G401.6 (cell line): ENCODE measurements at regions not wholly inside any gene's neighbourhood (a gene's known extent, or its start where the extent isn't known, plus 50 kb on each side); places are given as distances from the start of the nearest gene placed in this dataset.
A peak's percentile ranks its signal among the peaks of the same experiment; 100 is the strongest.

Experiments
- FAIRE-seq: peaks from 2 replicates; lab custom pipeline; 2012; peaks lifted over from hg19 to GRCh38; lab: Jason Lieb, UNC

GRCh38 chr1:67561704-67562113 is 123.3 kb upstream of the GADD45A start:
- FAIRE-seq: peak; percentile 15

- FAIRE-seq: no peak
Measured at GRCh38 chr1:67563684-67564083, 121.3 kb upstream of the GADD45A start.

- no peak for FAIRE-seq
Measured at GRCh38 chr1:67564193-67564592, 120.8 kb upstream of the GADD45A start.

GRCh38 chr1:67566803-67567377 is 118.1 kb upstream of the GADD45A start:
- no peak for FAIRE-seq

GRCh38 chr1:67570486-67571143 is 114.4 kb upstream of the GADD45A start:
- FAIRE-seq: no peak

GRCh38 chr1:67571406-67571805 is 113.6 kb upstream of the GADD45A start:
- no peak for FAIRE-seq

DNA sequence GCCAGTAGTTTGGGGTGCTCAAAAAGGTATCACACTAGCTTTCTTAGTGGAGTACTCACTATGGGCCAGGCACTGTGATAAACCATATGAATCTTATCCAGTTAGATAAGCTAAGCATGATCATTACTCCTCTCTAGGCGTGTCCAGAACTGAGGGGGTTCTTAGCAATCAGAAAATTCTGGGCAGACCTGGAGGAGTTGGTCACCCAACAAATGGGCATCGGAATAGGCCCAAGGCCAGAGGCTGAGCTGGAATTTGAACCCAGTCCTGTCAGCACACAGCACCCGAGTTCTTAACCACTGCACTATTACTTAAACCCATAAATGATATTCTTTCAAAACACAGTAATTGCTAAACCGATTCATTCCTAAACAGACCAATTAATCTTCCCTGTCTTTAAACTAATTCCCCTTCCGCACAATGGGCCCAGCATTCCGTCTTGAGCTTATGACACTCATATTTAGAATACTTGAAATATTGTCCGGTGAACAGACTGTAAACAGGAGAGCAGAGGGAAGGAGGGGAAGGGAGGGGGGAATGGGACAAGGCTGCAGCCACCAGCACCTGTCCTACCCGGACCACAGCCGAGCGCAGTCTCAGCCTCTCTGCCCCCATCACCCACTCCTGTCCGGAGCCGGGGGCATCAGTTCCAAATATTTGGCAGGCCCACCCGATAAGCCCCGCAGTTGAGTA is 113.0 kb upstream of the GADD45A start:
- FAIRE-seq: no peak

DNA sequence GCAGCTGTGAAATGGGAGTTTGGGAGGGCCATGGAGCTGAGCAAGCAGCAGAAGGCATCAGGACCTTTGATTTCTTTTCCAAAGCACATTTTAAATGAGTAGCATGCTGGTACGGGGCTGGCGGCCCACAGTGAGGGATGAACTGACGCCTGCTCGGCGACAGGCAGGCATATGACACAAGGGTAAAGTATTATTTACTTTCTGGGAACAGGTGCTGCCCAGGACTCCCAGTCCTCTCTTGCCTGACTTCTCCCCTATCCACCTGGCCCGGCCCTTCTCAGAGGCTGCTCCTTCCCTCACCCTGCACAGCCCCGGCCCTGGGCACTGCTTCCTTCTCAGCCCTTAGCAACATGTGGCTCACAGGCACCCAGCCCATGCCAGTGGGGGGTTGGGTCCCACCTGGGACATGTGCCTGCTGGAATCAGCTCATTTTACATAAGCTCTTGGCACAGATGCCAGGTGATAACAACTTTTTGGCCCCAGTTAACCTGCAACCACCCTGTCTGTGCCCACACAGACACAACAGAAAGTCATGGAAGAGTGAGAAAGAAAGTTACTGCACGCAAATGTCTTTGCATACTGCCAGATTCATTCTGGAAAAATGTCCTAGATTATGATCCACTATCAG is 112.3 kb upstream of the GADD45A start:
- no peak for FAIRE-seq

DNA sequence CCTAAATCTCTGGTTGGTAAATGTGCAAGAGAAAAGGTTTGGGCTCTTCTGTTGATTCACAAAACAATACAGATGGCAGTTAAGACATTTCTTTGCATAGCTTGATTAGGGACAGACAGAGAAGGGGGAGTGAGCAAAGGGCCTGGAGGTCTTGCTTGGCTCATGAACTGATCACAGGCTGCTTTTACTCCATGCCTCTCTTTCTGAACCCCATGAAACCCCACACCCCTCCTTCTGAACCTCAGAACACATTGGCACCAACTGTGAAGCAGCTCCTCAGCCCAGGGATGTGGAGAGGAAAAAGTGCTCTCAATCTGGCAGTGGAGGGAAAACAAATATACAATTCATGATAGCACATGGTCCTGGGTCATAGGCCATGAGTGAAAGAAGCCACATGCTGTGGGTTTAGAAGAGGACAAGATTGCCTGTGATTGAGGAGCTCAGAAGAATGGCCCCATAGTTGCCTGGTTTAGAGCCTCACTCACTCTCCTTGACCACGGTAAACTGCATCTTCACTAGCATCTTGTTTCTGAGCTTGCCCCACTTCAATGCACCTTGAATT is 111.6 kb upstream of the GADD45A start:
- FAIRE-seq: no peak

- FAIRE-seq: no peak
Measured at GRCh38 chr1:67574221-67574620, 110.8 kb upstream of the GADD45A start.

DNA sequence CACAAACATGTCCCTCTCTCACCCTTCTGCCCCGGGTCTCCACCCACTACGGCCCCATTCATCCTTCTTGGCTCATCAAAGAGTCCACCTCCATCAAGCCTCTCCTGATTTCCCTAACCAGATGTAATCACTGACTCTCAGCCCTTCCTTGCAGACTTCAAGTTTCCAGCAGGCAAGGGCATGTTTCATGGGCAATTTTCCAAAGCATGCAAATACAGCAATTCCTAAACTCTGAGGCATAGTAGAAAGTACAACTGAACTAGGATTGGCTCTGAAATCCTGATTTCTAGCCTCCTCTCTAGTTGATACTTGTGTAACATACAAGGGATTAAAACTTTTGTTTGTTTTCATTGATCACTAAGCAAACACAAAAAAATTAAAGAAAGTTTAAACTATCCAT is 109.1 kb upstream of the GADD45A start:
- FAIRE-seq: no peak

DNA sequence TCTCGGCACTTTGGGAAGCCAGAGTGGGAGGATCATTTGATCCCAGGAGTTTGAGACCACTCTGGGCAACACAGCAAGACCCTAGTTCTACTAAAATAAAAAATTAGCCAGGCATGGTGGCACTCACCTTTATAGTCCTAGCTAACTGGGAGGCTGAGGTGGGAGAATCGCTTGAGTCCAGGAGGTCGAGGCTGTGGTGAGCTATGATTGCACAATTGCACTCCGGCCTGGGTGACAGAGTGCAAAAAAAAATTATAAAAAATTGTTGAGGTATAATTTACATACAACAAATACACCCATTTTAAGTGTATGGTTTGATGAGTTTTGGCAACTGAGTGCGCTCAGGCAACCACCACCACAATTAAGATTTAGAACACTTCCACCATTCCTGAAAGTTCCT is 108.5 kb upstream of the GADD45A start:
- FAIRE-seq: no peak

- no peak for FAIRE-seq
Measured at GRCh38 chr1:67577646-67578045, 107.4 kb upstream of the GADD45A start.

GRCh38 chr1:67578397-67579020 is 106.5 kb upstream of the GADD45A start:
- no peak for FAIRE-seq

- FAIRE-seq: no peak
Measured at GRCh38 chr1:67579623-67580394, 105.2 kb upstream of the GADD45A start.

GRCh38 chr1:67580691-67581403 is 104.2 kb upstream of the GADD45A start:
- FAIRE-seq: no peak

DNA sequence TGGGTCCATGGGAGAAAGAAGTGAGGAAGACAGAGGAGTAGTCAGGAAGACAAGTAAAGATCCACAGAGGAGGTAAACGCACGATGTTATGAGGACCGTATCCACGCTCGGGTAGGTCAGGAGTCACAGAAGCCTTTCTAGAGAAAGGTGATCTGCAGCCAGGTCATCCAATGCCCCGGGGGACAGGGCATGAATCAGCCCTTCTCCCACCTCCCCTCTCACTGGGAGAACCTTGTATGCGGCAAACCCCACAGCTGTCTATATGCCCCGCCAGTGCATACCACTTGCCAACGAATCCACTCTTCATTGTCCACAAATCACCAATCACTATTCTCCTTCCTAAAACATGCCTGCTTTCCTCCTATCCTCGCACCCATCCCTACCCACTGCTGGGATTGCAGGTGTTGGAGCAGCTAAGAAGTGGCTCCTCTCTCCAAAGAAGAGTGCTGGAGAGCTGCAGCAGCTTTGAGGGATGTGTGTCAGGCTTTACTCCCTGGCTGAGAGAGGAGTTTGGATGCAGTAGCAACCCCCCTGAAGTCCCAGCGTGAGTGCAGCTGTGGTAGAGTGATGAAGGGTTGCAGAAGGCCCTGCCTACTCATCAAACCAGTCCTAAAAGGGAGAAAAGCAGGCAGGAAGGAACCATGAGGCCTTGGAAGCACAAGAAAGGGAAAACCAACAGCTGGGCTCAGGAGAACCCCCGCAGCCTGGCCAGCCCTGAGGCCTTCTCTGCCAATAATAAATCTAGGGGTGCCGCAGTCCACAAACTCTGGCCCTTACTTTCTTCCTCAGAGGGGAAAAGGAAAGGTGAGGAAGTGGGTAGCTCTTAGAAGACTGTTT is 102.2 kb upstream of the GADD45A start:
- no peak for FAIRE-seq

GRCh38 chr1:67583462-67583950 is 101.5 kb upstream of the GADD45A start:
- FAIRE-seq: no peak

GRCh38 chr1:67584938-67585337 is 100.1 kb upstream of the GADD45A start:
- FAIRE-seq: no peak

DNA sequence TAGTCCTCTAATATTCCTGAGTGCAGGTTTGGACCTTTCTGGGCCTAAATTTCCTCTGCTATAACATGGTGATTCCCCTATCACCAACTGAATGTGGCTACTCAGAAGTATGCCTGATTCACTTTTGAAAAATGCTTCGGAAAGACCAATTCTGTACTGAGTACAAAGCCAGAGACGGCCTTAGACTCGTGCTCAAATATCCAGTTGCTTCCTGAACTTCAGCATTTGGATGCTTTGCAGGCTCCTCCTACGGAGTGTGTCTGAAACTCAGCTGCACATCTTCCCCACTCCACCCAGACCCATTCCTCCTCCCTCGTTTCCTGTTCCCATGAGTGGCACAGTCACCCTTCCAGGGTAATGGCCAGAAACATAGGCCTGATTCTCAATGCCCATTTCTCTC is 98.4 kb upstream of the GADD45A start:
- FAIRE-seq: no peak
